DMS53 (cell line): ENCODE measurements at regions not wholly inside any gene's neighbourhood (a gene's known extent, or its start where the extent isn't known, plus 50 kb on each side); places are given as distances from the start of the nearest gene placed in this dataset.

ENCODE experiments used
- DNase-seq: peaks from one replicate; lab custom pipeline; 2025; lab: John Stamatoyannopoulos, UW

DNA sequence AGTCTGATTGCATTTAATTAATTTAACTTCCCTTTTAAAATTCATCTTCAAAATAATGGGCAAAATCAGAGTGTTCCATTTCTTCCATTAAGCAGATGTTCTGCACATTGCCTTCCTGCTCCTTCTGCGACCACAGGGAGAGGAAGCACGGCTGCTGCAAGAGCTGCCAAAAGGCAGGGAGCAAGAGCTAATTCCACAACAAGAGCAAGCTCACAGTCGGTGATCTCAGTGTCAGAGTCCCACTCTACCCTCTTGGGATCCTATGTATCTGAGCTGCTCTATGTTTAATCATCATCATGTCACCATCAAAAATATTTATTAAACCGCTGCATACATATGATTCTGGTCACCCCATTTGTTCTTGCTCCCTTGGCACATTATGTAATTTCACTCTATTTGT lies 255.3 kb upstream of the CAMK1G start:
- DNase-seq: no peak

DNA sequence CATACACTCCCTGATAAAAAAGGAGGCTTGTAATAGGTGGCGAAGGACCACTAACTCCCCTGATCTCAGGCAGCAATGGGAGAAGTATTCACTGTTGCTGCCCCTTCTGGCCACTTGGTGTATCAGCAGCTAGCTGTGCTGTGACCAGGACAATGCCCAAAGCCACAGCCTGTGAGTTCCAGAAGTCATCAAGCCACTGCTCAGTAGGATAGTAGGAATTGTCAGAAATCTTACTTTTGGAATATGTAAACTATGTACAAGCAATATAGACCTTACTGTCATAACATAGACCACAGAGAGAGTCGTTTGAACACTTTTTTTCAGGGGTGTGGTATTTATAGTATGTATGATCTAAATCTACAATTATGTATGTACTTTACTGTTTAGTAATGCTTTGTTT lies 248.3 kb upstream of the CAMK1G start:
- DNase-seq: peak; percentile 77

- DNase-seq: no peak
Observed at GRCh38 chr1:209341146-209341545, 242.4 kb upstream of the CAMK1G start.

- no peak for DNase-seq
Observed at GRCh38 chr1:209341673-209342420, 241.7 kb upstream of the CAMK1G start.

DNA sequence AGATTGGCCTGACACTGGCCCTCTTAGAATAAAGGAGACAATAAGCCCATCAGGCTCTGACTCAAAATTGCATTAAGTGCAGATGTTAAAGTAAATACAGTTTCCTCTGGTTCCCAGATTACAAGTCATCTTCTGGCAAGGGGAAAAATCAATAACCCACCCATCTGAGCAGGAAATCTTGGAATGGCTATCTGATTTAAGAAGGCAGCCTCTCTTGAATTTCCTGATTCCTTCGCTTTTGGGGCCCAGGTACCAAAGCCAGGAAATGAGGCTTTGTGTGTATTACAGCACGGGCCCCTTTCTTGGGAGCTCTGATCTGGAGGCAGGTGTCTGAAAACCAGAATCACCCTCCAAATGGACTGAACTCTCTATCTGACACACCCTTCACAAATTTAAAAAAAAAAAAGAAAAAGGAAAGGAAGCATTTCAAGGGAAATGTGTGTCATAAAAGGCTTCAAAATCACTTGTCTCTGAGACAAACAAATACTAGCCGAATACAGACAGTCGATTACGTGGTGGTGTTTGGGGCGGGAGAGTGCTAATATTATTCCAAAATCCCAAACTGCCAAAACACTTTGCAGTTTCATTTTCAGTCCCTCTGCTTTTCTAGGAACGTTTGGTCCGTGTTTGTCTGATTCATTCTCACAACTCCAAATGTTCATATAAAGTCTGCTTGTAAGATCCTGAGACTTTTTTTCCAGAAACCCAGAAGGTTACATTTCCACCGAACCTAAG lies 240.9 kb upstream of the CAMK1G start:
- DNase-seq: no peak

DNA sequence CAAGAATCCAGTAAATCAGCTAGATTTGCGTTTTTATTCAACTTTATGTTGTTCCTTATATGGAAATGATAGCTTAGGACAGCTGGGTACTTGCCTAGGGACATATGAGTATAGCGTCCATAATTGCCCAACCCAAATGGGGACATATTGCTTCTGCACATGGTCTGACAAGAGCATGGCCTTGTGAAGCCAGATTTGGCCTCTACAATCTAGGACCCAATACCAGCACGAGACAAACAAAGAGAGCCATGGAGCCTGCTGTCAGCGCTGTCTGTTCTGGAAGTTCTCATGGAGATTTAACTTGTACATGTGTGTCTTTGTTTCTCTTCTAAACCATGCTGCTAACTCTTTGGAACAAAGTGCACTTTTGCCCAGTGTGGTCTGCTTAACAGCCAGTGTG lies 240.0 kb upstream of the CAMK1G start:
- DNase-seq: no peak

DNA sequence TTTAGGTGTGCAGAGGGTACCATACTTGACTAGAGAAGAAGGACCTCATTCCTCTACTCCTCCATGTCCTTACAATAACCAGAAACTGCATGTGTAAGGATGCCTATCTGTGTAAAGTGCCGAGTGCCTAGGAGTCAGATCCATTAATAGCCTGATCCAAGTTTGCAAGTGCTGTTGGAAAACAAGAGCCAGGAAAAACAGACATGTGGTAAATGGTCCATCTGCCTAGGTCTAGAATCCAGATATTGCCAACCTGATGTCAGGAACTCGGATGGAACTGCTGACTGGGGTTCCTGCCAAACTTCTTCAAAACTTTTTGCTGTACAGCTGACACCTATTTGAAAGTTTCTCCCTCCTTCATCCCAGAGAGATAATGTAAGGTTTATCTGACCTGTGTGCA lies 239.4 kb upstream of the CAMK1G start:
- no peak for DNase-seq

DNA sequence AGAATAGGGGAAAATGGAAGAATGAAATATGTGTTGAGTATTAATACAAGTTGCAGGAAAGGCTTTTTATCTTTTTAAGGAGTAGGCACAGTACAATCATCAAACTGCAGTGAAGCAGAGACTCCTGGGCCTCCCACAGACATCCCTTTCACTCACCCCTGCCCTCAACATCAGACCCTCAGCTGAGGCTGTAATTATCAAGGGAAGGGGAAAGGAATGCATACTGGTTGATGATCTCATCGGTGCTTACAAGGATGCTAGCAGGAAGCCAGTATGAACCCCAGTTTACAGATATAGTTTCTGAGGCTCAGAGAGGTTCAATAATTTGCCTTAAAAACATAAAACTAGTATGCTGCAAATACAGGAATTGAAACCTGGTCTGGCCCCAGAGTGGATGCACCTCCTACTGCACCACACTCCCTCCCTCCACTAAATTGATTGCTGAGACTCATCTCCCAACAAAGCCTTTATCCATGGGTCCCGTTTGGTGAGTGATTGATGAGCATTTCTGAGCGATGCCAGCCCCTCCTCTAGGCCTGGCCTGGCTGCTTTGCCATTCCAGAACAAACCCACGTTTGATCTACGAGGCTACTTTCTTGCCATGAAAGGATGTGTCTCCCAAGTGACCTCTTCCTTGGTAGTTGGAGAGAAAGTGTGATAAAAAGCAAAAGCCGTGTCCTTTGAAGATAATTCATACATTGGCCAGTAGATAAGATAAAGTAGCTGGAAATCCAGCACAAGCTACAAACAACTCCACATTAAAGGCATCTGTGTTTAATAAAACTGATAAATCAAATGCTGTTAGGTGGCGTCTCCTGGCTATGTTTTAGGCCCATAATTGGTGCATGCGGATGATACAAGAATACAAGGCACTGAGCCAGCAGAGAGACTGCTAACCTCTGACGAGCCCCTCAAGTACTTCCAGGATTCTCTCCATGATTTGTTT lies 233.9 kb upstream of the CAMK1G start:
- DNase-seq: no peak

DNA sequence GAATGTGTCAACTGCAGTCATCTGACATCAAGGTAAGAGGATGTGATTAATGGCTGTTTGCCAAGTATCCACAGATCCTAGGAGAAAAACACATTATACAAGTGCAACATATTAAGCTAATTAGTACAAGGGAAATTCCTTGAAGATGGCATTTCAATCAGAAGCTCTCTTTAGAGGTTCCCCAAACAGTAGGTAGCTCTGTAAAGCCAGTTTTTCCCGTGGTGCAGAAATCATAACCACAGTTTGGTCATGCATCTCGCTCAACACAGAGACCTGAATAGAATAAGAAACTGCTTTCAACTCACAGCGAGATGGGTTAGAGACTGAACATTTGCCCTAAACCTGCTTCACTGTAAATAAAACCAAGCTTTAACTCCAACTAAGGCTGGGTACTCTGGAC lies 230.5 kb upstream of the CAMK1G start:
- DNase-seq: peak; percentile 17

DNA sequence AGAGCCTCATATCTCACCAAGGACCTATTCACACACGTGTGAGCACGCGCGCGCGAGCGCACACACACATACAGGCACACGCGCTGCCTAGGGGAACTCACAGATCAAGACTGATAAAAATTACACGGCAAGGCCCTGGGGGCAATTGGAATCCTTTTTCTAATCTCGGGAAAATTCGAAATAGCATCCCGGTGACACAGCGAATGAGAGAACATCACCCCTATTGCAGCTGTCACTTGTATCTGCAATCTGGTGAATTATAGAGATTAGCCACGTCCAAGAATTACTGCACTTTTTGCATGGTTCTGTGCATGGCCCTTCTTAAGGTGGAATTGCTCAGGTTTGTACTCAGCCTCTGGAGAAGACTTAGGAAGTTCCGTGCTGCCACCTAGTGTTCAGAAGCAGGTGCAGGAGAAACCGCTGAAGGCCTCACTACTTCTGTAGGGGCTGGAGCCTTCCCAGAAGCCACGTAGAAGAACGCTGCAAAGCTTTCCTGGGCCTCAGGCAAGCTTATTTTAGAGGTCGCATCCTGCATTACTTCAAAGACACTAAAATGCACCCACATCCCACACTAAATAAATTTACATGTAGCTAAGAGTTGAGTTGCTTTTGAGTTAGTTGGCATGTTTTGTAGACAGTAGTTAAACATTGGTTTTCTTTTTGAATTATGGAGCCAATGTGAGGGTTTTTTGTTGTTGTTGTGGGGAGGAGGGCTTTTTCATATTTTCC lies 229.2 kb upstream of the CAMK1G start:
- DNase-seq: peak; percentile 96

- no peak for DNase-seq
Observed at GRCh38 chr1:209354840-209355165, 228.7 kb upstream of the CAMK1G start.

DNA sequence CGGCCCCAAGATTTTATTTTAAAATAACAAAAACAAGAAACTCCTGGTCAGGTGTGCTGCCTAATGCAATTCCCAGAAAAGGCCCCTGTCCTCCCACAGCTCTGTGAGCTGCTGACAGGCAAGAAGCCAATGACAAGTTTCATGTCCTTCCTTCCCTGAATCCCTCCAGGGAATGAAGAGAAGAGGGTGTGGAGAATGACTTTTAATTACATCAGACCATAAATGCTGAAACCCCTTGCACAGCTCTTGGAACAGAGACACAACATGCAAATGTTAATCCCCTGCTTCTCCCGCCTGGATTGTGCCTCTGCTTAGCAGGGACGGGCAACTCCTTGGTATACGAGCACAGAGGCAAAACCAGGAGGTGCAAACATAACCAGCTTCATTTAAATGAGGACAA lies 228.1 kb upstream of the CAMK1G start:
- no peak for DNase-seq

DNA sequence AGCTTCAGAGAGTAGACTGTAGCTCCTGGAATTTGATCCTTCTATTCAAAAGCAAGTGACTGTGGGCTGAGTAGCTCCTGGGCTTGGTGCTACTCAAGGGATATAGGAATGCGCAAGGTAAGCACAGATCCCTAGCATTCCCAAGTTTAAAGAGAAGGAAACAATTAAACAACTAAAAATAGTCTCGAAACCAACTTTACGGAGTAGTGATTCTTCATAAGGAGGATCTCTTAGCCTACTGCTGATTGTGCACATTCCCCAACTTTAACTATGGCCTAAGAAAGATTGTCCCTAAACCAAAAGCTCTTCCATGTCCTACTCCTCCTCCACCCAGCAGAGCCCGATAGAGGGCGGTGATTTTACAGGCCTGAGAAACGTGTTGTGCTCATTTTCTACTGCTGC lies 226.5 kb upstream of the CAMK1G start:
- no peak for DNase-seq

GRCh38 chr1:209363112-209363511 lies 220.4 kb upstream of the CAMK1G start:
- peak; percentile 57 for DNase-seq

DNA sequence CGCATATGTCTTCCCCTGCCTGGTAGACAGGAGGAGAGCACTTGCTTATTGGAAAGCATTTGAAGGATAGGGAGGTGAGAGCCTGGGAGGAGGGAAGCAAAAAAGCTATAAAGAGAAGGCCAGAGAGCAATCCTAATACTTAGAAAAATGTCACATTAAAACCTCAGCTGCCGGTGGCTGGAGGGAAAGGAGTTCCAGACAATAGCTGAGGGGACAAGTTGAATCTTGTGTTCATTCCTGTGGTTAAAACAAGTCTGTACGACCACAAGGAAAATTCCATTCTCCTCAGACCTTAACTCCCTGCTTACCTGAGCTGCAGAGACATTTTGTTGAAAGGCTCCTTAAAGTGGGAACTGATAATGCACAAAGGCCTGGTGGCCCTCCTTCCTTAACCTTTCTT lies 218.8 kb upstream of the CAMK1G start:
- no peak for DNase-seq

DNA sequence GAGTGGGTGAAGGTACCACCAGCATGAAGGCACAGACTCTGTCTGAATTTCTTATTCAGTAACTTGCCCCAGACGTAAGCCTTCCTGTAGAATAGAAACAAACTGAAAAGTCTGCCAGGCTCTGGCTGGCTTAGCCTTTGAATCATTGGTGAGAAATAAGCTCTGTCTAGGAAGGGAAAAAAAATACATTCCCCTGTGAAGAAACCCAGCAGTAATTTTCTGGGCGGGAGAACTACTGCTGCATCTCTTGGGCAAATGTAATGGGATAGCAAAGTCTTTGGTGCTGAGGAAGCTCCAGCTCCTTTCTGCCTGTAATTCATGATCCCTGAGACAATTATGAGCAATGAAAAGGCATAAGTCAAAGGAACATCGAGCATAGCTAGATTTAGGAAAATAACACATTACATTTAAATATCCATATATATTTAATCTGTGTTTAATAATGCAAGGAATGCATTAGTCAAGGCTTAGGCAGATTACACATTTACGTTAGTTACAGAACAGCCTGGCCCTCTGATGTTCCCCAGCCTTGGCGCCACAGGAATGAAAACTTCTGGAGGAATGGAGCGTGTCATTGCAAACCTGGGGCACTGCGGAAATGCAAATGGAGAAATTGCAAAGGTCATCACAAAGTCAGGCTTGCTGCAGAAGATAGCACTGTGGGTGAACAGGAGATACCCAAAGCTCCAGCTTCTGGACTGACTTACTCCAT lies 216.3 kb upstream of the CAMK1G start:
- no peak for DNase-seq

GRCh38 chr1:209368864-209369598 lies 214.5 kb upstream of the CAMK1G start:
- no peak for DNase-seq

DNA sequence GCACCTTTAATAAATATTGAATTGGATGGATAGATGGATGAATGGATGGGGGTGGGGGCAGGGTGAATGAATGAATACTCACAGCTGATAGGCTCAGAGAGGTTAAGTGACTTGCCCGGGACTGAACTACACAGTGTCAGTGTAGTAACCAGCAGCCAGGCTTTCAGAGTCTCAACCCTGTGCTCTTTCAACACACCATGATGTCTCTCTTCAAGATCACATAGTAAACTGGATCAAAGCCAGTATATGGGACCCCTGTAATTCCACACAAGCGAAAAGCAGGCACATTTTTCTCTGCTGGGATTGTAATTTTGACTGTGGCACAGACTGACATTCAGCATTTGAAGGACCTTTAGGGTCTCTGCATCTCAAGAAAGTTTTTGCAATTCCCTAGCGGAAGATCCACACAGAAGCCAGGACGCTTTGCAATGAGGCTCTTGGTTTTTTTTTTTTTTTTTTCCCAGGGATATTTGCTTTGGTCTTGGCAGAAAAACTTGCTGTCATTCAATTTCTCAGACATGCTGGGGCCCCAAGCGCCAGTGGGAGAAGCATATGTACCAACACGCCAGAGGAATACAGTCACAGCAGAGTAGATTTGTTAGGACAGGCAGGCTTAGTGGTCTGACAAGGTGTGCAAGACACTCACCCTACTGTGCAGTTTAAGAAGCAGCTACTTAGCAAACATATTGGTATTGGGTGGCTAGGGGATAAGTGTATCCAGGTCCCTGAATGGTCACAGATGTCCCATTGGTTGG lies 213.1 kb upstream of the CAMK1G start:
- DNase-seq: no peak

DNA sequence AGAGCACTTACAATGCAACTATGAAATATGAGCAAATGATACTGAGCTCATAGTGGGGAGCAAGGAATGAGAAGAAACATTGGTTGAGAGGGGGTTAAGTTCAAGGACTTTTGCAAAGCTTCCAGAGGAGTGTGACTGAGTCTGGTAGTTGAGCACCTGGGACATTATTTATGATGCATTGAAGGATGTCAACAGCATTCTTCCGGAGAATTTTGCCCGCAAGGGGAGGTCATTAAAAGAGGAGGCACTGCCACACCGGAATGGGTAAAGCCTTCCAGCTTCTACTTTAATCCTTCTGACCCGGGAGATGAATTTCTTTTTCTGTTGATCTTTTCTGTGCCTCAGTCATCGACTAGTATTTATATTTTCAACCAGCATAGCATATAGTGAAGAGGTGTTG lies 208.4 kb upstream of the CAMK1G start:
- DNase-seq: no peak
